ENCODE measurements at regions not wholly inside any gene's neighbourhood (a gene's known extent, or its start where the extent isn't known, plus 50 kb on each side); places are given as distances from the start of the nearest gene placed in this dataset.

GRCh38 chr3:104750581-104750980 is 616.1 kb upstream of the ALCAM start:
- TF ChIP-seq CTCF (IDR thresholded peaks at IDR 0.05) (no peak), POLR2A (IDR thresholded peaks at IDR 0.05) (no peak)

All from body of pancreas (tissue), 4 donors.